GM18499 (cell line): ENCODE measurements at regions not wholly inside any gene's neighbourhood (a gene's known extent, or its start where the extent isn't known, plus 50 kb on each side); places are given as distances from the start of the nearest gene placed in this dataset.
"Not testable (repeated sequence)": the region's sequence is repeated elsewhere in the genome, so short reads cannot be mapped to it uniquely, and the experiment has no call there.

ENCODE experiments used
- ATAC-seq: cut with Tn5 transposase; IDR thresholded peaks from one replicate; pipeline ENCODE4 v1.9.1; 2021; ENCODE audit warnings: moderate number of reproducible peaks; ENCODE audit not compliant: insufficient read depth, unreplicated experiment

DNA sequence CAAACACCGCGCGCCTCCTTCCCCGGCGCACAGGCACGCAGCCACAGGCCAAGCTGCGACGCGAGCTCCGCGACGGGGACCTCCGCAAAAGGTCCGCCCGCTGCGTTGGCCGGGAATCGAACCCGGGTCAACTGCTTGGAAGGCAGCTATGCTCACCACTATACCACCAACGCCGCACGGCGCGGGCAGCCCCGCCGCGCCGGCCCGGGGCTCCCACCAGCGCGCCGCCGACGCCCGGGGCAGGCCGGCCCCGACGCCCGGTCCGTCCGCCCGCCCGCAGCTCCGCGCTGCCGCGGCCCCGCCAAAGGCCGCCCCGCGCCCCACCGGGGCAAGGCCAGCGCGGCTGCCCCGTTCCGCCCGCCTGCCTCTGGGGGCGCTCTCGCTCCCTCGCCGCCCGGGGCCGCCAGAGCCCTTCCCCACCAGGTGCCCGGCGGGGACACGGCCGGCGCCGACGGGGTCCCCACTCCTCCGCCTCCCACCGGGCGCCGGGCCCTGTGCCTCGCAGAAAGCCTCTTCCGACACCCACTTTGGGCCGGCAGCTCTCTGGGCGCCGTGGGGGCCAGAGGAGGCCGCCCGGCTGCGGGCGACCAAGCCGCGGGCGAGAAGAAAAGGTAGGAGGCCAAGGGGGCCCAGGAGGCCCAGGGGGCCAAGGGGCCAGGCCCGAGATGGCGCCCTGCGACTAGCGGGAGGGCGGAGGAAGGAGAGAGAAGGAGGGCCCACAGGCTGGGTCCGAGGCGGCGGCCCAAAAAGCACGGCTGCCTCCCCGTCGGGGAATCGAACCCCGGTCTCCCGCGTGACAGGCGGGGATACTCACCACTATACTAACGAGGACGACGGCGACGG is 50.2 kb upstream of the FCGR2A start:
- peak; percentile 7 for ATAC-seq

- ATAC-seq, result peak; percentile 45
These were observed 51.0 kb upstream of the FCGR2A start for GRCh38 chr1:161453950-161454864.

DNA sequence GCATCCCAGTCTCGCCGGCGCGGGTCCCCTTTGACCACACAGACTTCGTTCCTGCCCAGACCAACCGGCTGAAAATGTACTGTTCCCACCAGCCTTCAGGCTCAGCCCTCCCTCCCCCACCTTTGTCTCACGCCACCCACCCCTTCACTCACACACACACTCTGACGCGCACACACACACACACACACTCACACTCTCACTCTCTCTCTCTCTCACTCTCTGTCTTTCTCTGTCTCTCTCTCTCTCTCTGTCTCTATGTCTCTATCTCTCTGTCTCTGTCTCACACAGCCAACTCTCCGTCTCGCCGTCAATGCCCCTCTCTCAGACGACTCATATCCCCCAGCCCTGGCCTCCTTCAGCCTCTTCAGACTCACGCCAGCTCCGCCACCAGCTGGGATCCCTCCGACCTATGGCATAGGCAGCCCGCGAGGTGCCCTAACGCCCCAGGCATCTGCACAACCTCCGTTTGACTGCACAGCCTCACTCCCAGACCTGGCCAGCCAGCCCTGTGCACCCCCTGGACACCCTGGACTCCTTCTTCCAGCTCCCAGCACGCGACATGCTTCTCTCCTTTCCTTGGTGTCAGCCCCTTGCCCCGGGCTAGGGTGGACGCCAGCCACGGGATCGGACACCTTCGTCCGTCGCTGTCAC is 53.4 kb upstream of the FCGR2A start:
- ATAC-seq, result not testable (repeated sequence)

DNA sequence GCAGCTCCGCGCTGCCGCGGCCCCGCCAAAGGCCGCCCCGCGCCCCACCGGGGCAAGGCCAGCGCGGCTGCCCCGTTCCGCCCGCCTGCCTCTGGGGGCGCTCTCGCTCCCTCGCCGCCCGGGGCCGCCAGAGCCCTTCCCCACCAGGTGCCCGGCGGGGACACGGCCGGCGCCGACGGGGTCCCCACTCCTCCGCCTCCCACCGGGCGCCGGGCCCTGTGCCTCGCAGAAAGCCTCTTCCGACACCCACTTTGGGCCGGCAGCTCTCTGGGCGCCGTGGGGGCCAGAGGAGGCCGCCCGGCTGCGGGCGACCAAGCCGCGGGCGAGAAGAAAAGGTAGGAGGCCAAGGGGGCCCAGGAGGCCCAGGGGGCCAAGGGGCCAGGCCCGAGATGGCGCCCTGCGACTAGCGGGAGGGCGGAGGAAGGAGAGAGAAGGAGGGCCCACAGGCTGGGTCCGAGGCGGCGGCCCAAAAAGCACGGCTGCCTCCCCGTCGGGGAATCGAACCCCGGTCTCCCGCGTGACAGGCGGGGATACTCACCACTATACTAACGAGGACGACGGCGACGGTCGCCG is 57.4 kb upstream of the FCGR2A start:
- not testable (repeated sequence) for ATAC-seq

- ATAC-seq, result not testable (repeated sequence)
These were observed 58.1 kb upstream of the FCGR2A start for GRCh38 chr1:161447040-161447759.

DNA sequence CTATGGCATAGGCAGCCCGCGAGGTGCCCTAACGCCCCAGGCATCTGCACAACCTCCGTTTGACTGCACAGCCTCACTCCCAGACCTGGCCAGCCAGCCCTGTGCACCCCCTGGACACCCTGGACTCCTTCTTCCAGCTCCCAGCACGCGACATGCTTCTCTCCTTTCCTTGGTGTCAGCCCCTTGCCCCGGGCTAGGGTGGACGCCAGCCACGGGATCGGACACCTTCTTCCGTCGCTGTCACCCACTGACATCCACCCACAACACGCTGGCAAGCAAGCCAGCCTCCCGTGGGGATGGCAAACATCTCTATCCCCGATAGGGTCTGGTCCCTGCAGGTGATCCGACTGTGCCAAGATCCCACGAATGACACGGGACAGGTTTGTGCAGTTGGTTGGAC is 60.5 kb upstream of the FCGR2A start:
- not testable (repeated sequence) for ATAC-seq

GRCh38 chr1:161444255-161444654 is 61.0 kb upstream of the FCGR2A start:
- ATAC-seq, result not testable (repeated sequence)

DNA sequence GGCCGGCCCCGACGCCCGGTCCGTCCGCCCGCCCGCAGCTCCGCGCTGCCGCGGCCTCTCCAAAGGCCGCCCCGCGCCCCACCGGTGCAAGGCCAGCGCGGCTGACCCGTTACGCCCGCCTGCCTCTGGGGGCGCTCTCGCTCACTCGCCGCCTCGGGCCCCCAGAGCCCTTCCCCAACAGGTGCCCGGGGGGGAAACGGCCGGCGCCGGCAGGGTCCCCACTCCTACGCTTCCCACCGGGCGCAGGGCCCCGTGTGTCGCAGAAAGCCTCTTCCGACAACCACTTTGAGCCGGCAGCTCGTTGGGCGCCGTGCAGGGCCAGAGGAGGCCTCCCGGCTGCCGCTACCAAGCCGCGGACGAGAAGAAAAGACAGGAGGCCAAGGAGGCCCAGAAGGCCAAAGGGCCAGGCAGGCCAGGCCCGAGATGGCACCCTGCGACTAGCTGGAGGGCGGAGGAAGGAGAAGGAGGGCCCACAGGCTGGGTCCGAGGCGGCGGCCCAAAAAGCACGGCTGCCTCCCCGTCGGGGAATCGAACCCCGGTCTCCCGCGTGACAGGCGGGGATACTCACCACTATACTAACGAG is 64.9 kb upstream of the FCGR2A start:
- no peak for ATAC-seq

DNA sequence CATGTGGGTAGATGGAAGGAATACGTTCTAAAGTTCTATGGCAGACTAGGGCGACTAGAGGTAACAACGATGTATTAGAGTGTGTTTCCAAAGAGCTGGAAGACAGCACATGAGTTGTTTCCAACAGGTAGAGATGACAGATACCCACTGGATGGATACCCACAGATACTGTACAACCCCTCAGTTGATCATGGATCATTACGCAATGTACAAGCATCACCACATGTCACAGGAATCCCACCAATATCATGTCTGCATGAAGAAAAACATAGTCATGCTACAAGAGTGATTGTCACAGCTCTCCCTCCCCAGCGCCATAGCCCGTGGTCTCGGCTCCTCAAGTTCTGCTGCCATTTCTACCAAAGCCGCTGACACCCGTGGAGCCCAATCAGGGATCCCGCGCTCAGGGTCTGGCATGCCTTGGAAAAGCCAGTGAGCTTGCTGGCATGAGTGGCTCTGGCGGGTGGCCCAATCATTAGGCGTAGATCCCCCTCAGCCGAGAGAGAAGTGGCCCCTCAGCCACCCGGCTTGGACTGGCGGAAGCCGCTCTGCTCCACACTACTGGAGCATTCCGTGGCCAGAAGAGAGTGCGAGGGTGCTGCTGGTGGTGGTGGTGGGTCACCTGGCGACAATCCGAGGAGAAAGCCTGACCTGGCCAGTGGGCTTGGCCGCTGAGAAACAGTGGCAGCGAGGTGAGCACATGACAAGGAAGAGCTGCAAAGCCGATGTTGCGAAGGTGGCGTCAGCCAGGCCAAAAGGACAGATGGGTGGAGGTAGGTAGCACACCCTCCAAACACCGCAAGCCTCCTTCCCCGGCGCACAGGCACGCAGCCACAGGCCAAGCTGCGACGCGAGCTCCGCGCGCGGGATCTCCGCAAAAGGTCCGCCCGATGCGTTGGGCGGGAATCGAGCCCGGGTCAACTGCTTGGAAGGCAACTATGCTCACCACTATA is 65.7 kb upstream of the FCGR2A start:
- ATAC-seq, result no peak

DNA sequence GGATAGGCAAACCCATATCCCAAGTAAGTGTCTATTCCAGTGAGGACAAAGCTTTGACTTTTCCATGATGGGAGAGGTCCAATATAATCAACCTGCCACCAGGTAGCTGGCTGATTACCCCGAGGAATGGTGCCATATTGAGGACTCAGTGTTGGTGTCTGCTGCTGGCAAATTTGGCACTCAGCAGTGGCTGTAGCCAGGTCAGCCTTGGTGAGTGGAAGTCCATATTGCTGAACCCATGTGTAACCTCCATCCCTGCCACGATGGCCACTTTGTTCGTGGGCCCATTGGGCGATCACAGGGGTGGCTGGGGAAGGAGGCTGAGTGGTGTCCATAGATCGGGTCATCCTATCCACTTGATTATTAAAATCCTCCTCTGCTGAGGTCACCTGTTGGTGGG is 65.5 kb upstream of the CFAP126 start:
- not testable (repeated sequence) for ATAC-seq

GRCh38 chr1:161432091-161432490 is 64.4 kb upstream of the CFAP126 start:
- ATAC-seq, result no peak

DNA sequence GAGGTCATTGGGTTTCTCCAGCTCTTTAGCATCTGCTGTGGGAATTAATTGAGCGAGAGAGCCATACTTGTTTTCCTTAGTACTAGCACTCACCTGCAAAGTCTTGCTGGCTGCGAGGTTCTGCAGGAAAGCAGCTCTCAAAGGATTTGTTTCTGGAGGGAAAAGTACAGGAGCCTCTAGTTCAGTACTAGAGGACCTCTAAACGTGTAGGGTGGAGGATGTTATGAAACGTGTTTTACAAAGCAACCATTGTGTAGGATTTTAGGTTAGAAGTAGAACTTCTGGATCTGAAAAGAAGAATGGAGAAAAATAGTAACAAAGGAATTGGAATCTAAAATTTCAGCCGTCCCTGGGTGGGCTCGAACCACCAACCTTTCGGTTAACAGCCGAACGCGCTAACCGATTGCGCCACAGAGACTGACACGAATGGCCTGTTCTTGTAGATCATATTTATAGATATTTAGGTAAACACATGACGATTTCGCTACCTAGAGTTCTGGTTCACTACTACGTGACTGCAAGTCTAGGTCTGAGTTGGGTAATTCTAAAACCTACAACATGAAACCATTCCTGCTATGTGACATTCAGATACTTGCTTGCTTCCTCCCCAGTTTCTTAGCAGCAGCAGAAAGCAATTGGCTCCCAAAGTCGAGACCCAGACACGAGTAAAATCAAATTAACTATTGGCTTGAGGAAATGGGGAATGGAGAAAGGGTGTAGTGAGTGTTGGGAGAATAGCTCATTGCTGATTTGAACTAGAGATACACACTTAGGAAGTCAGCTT is 60.2 kb upstream of the CFAP126 start:
- ATAC-seq, result no peak

GRCh38 chr1:161422914-161423313 is 55.2 kb upstream of the CFAP126 start:
- ATAC-seq, result not testable (repeated sequence)

GRCh38 chr1:161421456-161421855 is 53.8 kb upstream of the CFAP126 start:
- ATAC-seq, result no peak

DNA sequence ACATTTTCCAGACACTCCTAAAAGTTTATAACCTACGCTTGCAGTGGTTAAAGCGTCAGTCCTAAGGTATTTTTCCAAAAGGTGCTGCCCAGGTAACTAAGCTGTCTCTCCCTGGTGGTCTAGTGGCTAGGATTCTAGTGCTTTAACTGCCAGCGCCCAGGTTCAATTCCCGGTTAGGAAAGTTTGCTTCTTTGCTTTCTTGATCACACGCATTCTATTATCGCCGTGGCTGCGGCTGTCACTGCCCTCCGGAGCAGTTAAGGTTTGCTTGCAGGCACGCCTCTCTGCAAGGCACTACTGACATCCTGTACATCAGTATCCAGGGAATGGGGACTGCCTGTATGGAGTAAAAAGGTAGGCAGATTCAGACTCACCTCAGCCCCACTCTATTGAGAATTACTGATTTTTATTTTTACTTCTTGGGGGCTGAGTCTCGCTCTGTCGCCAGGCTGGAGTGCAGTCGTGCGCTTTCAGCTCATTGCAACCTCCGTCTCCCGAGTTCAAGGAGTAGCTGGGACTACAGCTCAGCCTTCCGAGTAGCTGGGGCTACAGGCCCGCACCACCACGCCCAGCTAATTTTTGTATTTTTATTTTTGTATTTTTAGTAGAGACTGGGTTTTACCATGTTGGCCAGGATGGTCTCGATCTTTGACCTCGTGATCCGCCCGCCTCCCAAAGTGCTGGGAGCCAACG is 53.2 kb upstream of the CFAP126 start:
- ATAC-seq, result no peak

DNA sequence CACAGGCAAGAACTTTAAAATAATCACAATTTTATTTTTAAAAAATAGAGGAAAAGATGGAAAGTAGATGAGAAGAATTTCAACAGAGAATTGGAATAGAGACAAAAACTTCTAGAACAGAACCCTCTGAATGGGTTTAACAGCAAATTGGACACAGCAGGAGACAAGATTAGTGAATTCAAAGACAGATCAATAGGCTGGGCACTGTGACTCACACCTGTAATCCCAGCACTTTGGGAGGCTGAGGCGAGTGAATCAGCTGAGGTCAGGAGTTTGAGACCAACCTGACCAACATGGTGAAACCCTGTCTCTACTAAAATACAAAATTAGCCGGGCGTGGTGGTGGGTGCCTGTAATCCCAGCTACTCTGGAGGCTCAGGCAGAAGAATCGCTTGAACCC is 49.9 kb upstream of the CFAP126 start:
- ATAC-seq, result not testable (repeated sequence)
